SK-N-MC (cell line): ENCODE measurements at regions not wholly inside any gene's neighbourhood (a gene's known extent, or its start where the extent isn't known, plus 50 kb on each side); places are given as distances from the start of the nearest gene placed in this dataset.

ENCODE experiments used
- DNase-seq: peaks from one replicate; pipeline ENCODE4 v3.0.0-alpha.2; 2011; ENCODE audit warnings: low read depth, low spot score
- H3K27ac ChIP-seq: fragments of 200-600 bp; sonication (generic); 2 replicates; pipeline ENCODE4 v1.5.1; 2016; ENCODE audit warnings: mixed run types
- H3K36me3 ChIP-seq: fragments of 200-600 bp; sonication (generic); 2 replicates; pipeline ENCODE4 v1.6.1; 2017; ENCODE audit warnings: antibody characterized with exemption, low read length, mixed read lengths; ENCODE audit not compliant: insufficient read depth
- H3K4me3 ChIP-seq: fragments of 200-600 bp; sonication (generic); 2 replicates; pipeline ENCODE4 v1.5.1; 2016
- H3K9ac ChIP-seq: fragments of 200-600 bp; sonication (generic); 2 replicates; pipeline ENCODE4 v1.8.0; 2017; ENCODE audit warnings: mixed run types, mixed read lengths; ENCODE audit not compliant: insufficient read length
- H3K9me3 ChIP-seq: fragments of 200-600 bp; sonication (generic); 2 replicates; pipeline ENCODE4 v1.6.1; 2017; ENCODE audit warnings: low read depth, mild to moderate bottlenecking, antibody characterized with exemption, low read length, moderate library complexity, mixed read lengths
- EZH2 ChIP-seq: fragments of 200-600 bp; sonication (generic); IDR thresholded peaks from one replicate; pipeline ENCODE4 v1.6.1; 2017; ENCODE audit warnings: antibody characterized with exemption
- FOXP2 ChIP-seq: optimal IDR thresholded peaks from 2 replicates; pipeline ENCODE3; 2011; ENCODE audit warnings: mild to moderate bottlenecking, moderate library complexity; ENCODE audit not compliant: insufficient read depth; ENCODE audit errors: extremely low read length, control extremely low read depth
- POLR2AphosphoS5 ChIP-seq: IDR thresholded peaks from 2 replicates; pipeline ENCODE4 v1.6.1; 2012; ENCODE audit warnings: mild to moderate bottlenecking, low read depth, low read length, borderline replicate concordance

GRCh38 chr6:74626288-74626687 lies 579.6 kb downstream of the COL12A1 start:
- Histone ChIP-seq H3K9ac (no peak overlapping the region), H3K27ac (no peak overlapping the region), H3K9me3 (no peaks in the 10 kb centered on the region), H3K36me3 (no peaks in the 10 kb centered on the region), H3K4me3 (no peak overlapping the region)
- TF ChIP-seq EZH2 (no peak), FOXP2 (no peak), POLR2AphosphoS5 (no peak)
- DNase-seq, result no peak

GRCh38 chr6:74623027-74623426 lies 582.8 kb downstream of the COL12A1 start:
- Histone ChIP-seq H3K9me3 (no peaks in the 10 kb centered on the region), H3K9ac (no peak overlapping the region), H3K4me3 (no peak overlapping the region), H3K27ac (no peak overlapping the region), H3K36me3 (no peaks in the 10 kb centered on the region)
- no peak for TF ChIP-seq FOXP2
- no peak for TF ChIP-seq POLR2AphosphoS5
- no peak for TF ChIP-seq EZH2
- no peak for DNase-seq

DNA sequence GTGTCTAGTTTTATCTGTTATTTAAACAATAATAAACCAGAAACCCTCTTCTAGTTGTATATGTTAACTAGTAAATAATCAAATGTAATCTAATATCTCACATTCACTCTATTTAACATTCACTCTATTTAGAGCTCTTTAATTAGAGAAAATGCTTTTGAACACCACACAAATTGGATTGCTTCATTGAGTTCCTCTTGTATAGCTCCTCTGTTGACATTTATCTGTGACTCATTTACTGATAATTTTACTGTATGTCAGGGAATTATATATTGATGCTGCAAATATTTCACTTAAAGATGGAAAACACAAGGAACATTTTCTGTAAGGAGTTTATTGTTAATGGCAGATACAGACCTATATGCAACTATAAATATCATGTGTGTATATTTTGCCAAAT lies 594.6 kb downstream of the COL12A1 start:
- TF ChIP-seq POLR2AphosphoS5 (no peak), FOXP2 (no peak), EZH2 (no peak)
- no peaks in the 10 kb centered on the region for H3K9me3 ChIP-seq

DNA sequence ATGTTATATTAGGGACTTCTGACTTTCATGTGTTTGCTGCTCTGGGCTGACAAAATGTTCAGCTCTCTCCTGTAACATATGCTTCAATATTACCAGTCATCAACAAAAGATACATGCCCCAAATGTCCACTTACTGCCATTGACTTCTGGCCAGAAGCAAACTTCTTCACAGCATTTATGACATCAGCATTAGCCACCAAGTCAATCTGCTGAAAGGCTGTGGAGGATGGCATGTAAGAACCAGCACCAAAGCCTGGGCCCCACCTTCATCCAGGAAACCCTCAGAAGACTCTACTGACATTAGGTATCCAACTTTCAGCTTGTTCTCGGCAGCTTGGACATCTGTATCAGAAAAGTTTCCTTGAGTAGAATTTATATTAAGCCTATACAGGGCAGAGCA lies 595.5 kb downstream of the COL12A1 start:
- Histone ChIP-seq H3K27ac (no peak overlapping the region), H3K9ac (no peak overlapping the region), H3K9me3 (no peaks in the 10 kb centered on the region), H3K36me3 (no peaks in the 10 kb centered on the region), H3K4me3 (no peak overlapping the region)
- DNase-seq, result no peak
- no peak for TF ChIP-seq POLR2AphosphoS5
- TF ChIP-seq FOXP2, result no peak
- no peak for TF ChIP-seq EZH2

More for the DNA sequence above, 594.6 kb downstream of the COL12A1 start:
- Histone ChIP-seq H3K27ac (no peak overlapping the region), H3K36me3 (no peaks in the 10 kb centered on the region), H3K4me3 (no peak overlapping the region), H3K9ac (no peak overlapping the region)
- no peak for DNase-seq

GRCh38 chr6:74609871-74610270 lies 596.0 kb downstream of the COL12A1 start:
- Histone ChIP-seq H3K9me3 (no peaks in the 10 kb centered on the region), H3K4me3 (no peak overlapping the region), H3K36me3 (no peaks in the 10 kb centered on the region), H3K27ac (no peak overlapping the region), H3K9ac (no peak overlapping the region)
- DNase-seq, result no peak
- TF ChIP-seq POLR2AphosphoS5, result no peak
- TF ChIP-seq FOXP2, result no peak
- no peak for TF ChIP-seq EZH2

DNA sequence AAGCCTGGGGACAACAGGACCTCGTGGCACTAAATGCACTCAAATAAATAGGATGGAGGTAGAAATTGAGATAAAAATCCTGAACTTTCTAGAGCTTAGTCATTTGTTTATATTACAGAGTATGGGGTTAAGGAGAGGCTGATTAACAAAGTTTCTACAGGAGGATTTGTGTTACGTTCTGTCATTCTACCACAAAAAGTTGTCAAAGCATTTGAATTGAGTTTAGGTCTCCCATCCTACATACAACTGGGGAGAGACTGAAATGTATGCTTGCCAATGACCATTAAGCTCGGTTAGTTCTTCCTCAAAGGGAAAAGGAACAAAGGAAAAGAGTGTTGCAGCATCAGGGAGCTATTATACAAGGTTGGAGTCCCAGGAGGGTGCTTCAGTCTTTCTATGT lies 597.9 kb downstream of the COL12A1 start:
- Histone ChIP-seq H3K9me3 (no peaks in the 10 kb centered on the region), H3K9ac (no peak overlapping the region), H3K4me3 (no peak overlapping the region), H3K27ac (no peak overlapping the region), H3K36me3 (no peaks in the 10 kb centered on the region)
- TF ChIP-seq EZH2 (no peak), POLR2AphosphoS5 (no peak), FOXP2 (no peak)
- no peak for DNase-seq

DNA sequence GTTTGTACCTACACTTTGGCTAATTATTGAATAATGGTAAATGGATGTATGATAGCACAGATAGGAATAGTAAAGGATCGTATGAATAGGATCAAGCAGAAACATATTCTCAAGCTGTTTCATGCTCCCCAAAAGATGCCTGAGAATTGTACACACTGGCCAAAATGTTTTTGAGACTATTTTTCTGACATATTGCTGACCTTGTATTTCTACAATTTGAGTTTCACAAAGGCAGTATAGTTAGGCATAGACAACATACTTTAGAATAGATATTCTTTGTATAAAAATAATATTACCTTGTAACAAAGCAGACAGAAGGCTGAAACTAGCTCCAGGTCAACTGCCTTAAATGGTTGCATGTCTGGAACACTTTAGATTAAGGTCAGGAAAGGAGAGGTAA lies 598.4 kb downstream of the COL12A1 start:
- H3K9ac ChIP-seq, result no peak overlapping the region
- H3K4me3 ChIP-seq, result no peak overlapping the region
- H3K36me3 ChIP-seq, result no peaks in the 10 kb centered on the region
- no peak for DNase-seq
- H3K27ac ChIP-seq, result no peak overlapping the region
- no peaks in the 10 kb centered on the region for H3K9me3 ChIP-seq
- TF ChIP-seq EZH2 (no peak), POLR2AphosphoS5 (no peak), FOXP2 (no peak)

GRCh38 chr6:74606582-74607071 lies 599.2 kb downstream of the COL12A1 start:
- no peak overlapping the region for H3K4me3 ChIP-seq
- no peak for TF ChIP-seq FOXP2
- no peak for TF ChIP-seq POLR2AphosphoS5
- no peak for TF ChIP-seq EZH2
- no peak overlapping the region for H3K9ac ChIP-seq
- no peaks in the 10 kb centered on the region for H3K9me3 ChIP-seq
- no peaks in the 10 kb centered on the region for H3K36me3 ChIP-seq
- DNase-seq, result no peak
- H3K27ac ChIP-seq, result no peak overlapping the region; the same call in 1 of the 2 replicates

DNA sequence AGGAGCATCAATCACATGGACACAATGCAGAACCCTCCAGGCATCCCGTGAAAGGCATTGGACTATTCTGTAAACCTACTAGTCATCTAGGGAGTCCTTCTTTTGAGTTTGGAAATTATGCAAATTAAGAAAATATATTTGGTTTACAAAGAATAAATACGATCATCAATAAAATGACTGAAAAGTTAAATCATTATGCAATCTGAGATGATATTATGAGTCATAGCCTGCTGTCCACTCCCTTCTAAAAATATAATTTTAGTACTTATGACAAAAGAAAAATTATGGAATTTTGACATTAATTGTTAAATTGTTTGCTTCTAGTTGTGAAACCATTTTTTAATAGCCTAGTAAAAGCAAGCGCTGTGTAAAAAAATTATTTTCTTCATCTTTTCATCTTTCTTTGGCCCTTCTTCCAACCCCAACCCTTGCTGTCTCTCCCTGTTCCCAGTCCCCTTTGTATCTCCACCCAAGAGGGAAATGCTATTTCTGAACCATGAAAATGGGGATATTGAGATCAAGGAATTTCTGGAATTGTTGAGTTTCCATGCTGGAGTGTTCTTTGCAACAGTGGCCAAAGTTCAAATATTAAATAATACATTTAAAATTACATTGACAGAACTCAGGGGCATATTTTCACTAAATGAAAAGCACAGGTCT lies 599.8 kb downstream of the COL12A1 start:
- no peak for TF ChIP-seq EZH2
- TF ChIP-seq POLR2AphosphoS5, result no peak
- no peak for TF ChIP-seq FOXP2
- Histone ChIP-seq H3K4me3 (no peak overlapping the region), H3K9me3 (no peaks in the 10 kb centered on the region), H3K9ac (no peak overlapping the region), H3K27ac (no peak overlapping the region; the same call in 1 of the 2 replicates), H3K36me3 (no peaks in the 10 kb centered on the region)
- no peak for DNase-seq
